GM19372 (cell line): ENCODE measurements at regions not wholly inside any gene's neighbourhood (a gene's known extent, or its start where the extent isn't known, plus 50 kb on each side); places are given as distances from the start of the nearest gene placed in this dataset.

ENCODE experiments used
- ATAC-seq: cut with Tn5 transposase; IDR thresholded peaks from one replicate; pipeline ENCODE4 v1.9.1; 2021; ENCODE audit warnings: mild to moderate bottlenecking, low read depth, moderate library complexity; ENCODE audit not compliant: unreplicated experiment

GRCh38 chr2:144890828-144891227, 370.9 kb upstream of the ZEB2 start:
- ATAC-seq, result peak; percentile 67

DNA sequence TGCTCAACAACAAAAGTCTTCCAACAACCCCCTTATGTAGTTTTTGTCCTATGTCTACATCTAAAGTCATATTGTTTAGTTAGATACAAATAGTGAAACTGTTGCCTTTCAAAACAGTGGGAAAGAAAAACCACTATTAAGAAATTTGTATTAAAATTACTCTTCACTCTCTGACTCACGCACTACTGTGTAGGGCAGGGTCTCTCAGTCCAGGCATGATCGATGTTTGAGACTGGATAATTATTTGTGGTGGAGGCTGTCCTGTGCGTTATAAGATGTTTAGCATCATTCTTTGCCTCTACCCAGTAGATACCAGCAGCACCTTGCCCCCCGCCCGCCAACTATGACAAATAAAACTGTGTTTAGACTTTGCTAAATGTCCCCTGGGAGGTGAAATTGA, 369.4 kb upstream of the ZEB2 start:
- no peak for ATAC-seq

GRCh38 chr2:144886862-144887261, 366.9 kb upstream of the ZEB2 start:
- no peak for ATAC-seq

DNA sequence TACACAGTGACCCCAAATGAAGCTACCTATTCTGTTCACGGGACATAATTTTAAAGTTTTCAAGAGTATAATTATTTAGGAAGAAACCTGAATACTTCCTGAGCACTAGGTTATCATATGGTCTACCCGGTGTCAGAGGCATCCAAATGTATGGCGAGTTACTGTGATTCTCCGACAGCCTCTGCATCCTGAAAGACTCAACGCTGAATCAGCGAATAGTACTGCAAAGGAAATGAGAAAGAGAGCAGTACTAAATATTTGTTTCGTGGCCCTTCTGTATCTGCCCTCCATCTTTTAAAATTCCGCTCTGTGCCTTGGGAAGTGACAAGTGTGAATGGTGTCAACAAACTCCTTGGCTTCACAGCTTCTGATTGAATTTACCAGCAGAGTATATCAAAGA, 358.0 kb upstream of the ZEB2 start:
- no peak for ATAC-seq

- ATAC-seq, result no peak
Measured at GRCh38 chr2:144876013-144876412, 356.1 kb upstream of the ZEB2 start.

GRCh38 chr2:144875290-144875969, 355.5 kb upstream of the ZEB2 start:
- ATAC-seq, result no peak

GRCh38 chr2:144865670-144866069, 345.8 kb upstream of the ZEB2 start:
- no peak for ATAC-seq

DNA sequence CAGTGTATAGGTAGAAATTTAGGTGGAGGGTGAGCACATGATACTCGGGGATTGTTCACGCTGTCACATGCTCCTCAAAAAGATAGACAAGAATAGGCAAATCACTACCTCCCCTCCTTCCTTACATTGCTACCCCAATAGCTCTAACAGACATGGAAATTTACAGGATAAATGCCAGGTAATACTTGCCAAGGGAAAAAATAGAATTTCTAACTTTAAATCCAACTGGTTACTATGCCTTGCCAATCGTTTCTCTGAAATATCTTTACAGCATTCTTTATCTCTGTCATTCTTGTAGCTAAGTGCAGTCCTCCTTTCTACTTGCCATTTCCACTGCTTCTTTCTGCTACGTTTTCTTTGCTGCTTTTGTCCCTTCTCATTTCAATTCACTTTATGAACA, 339.8 kb upstream of the ZEB2 start:
- no peak for ATAC-seq

DNA sequence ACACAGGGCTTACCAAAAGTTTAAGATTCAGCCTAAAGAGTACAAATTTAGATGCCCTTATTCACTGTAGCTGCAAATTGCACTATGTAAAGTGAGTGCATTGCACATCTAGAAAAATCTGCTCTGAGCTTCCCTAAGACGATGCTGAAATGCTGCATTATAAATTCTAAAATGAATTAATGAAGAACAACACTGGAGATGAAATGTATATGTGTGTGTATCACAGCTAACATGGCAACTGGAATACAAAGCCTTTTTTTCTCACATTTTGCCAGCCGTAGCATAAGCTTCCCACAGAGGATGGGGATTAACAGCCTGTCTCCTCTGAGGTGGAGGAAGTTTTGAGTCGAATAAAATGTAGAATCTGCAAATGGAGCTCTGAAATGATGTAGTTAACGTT, 338.3 kb upstream of the ZEB2 start:
- no peak for ATAC-seq

GRCh38 chr2:144854596-144854995, 334.7 kb upstream of the ZEB2 start:
- ATAC-seq, result no peak

GRCh38 chr2:144849612-144850011, 329.7 kb upstream of the ZEB2 start:
- ATAC-seq, result no peak

DNA sequence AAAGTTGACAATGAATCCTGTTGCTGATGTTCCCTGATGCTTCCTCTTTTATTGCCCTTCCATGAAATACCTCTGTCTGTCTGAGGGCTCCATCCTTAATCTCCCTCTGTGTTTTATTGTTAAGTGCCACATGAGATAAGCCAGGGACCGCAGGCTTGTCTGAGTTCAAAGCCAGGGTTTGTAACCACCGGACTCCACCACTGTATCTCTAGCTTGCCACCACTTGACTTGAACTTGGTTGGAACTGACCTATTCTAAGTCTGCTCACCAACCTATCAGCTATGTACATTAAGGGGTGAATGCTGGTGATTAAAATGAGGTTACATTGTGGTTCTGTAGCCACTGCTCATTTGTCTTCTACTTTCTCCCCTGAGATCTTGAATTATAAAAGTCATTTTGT, 328.5 kb upstream of the ZEB2 start:
- no peak for ATAC-seq

DNA sequence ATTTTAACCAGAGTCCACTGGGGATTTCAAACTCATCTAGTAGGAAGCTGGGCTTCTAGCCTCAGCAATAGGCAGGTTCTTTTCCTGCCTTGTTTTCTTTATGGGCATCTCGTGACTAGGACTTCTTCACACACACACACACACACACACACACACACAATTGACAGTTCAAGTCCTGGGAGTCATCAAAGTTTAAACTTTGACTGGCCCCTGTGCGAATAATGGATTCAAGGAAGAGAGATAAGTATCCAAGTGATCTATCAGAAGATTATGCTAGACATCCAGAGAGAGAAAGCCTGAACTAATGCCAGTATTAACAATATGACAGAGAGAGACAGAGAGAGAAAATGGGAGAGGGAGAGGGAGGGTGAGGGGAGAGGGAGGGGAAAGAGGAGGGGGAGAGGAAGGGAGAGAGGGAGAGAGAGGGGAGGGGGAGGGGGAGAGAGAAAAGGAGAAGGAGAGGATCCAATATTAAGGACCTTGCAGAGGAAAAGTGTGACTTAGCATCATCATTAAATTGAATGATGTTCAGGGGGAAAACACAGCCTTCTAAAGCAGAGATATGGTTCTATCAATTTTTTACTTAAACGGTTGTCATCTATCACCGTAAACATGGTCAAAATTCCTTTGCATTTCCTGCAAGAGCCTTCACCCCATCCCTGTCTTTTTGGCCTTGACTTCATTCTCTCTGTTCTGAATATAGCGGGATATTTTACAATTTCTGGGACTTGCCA, 327.6 kb upstream of the ZEB2 start:
- ATAC-seq, result no peak

- no peak for ATAC-seq
Measured at GRCh38 chr2:144836635-144837350, 316.9 kb upstream of the ZEB2 start.

GRCh38 chr2:144835634-144836350, 315.9 kb upstream of the ZEB2 start:
- no peak for ATAC-seq

DNA sequence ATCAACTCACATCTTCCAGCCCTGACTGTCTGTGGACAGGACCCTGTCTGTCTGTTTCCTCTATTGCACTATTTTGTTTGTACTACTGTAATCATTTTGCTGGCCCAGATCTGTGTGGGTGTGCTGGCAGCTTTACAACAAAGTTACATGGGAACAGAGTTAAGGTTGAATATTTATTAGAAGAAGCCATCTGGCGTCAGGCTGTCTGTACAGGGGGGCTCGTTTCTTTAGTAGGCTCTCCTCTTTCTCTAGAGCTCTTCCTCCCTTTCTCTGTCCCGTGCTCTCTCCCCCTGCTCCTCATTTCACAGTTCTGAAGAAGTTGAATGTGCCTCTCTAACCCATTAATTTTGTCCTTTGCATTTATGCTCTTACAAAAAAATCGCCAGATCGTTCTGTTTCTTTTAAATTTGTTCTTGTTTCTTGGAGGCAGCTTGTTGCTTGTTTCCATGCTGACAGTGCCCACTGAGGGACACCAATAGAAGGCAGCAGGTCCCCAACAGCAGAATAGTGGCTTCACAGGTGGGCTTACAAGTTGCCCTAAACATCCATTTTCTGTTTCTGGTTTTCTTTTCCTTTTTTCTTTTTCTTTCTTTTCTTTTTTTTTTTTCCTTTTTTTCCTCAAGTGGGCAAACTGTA, 315.2 kb upstream of the ZEB2 start:
- ATAC-seq, result no peak

GRCh38 chr2:144834363-144834762, 314.4 kb upstream of the ZEB2 start:
- ATAC-seq, result no peak

DNA sequence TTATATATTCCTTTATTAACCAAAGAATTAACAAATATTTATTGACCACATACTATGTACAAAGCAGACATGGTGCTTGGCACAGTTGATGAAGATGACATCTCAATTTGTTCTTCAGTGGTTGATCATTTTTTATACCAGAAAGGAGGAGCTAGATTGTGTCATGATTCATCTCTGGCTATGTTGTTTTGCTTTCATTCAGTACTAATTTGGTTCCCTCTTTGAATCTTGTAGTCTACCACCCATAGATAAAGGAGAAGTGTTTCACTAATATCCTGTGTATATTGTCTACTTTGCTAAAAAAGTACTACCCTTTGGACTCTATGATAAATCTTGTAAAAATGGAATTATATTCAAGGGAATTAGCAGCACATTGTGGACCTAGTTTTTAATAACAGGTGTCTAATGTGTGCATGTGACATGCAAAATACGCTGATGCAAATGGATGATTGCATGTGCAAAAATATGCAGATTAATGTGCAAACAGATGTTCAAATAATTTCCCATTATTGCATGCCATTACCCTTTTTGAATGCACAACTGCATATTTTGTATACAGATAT, 313.2 kb upstream of the ZEB2 start:
- no peak for ATAC-seq

DNA sequence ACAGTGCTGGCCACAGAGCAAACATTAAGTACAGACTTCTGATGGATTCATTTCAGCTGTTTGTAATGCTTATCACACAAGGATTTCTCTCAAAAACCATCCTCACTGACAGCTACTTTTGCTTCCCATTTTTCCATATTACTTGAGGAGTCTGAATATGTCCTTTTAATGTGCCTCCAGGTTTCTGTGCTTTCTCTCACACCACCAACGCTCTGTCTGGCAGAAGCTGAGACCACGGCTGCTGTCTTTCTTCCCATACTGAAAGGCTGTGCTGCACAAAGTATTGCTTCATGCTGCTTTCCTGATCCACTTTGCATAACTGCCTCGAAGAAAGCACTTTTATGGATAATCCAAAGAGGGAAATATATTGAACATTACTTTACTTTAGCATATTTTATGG, 312.1 kb upstream of the ZEB2 start:
- no peak for ATAC-seq

- ATAC-seq, result no peak
Measured at GRCh38 chr2:144830543-144830942, 310.6 kb upstream of the ZEB2 start.
